Cardiac muscle cell (in vitro differentiated cells and primary cell): ENCODE measurements at regions not wholly inside any gene's neighbourhood (a gene's known extent, or its start where the extent isn't known, plus 50 kb on each side); places are given as distances from the start of the nearest gene placed in this dataset.

Source experiments
- DNase-seq, 2 donors: peaks; one replicate each; pipeline versions ENCODE4 v3.0.0 to v3.0.0-alpha.2; 2010 to 2017; ENCODE audit warnings: low read depth in 1 of 2, low spot score in 1 of 2
- H3K27ac ChIP-seq: fragments of 200-600 bp; sonication (generic); 2 replicates; pipeline ENCODE4 v1.5.1; 2016
- H3K27me3 ChIP-seq: fragments of 200-600 bp; sonication (generic); 2 replicates; pipeline ENCODE4 v1.6.0; 2016; ENCODE audit warnings: control low read depth
- H3K36me3 ChIP-seq: fragments of 200-600 bp; sonication (generic); 2 replicates; pipeline ENCODE4 v1.5.1; 2016; ENCODE audit warnings: control low read depth
- H3K4me1 ChIP-seq: fragments of 200-600 bp; sonication (generic); 2 replicates; pipeline ENCODE4 v1.8.1; 2017; ENCODE audit warnings: low read depth, mild to moderate bottlenecking, mixed run types
- H3K4me3 ChIP-seq: fragments of 200-600 bp; sonication (generic); 2 replicates; pipeline ENCODE4 v1.5.1; 2016; ENCODE audit warnings: mild to moderate bottlenecking
- H3K9me3 ChIP-seq: fragments of 200-600 bp; sonication (generic); 2 replicates; pipeline ENCODE4 v1.5.1; 2017; ENCODE audit warnings: low read depth, mild to moderate bottlenecking, control low read depth
- TF ChIP-seq, protein P1 (sequence below): IDR thresholded peaks from 2 replicates; pipeline ENCODE4 v1.5.1; 2012; ENCODE audit warnings: low read depth, mild to moderate bottlenecking, low read length

DNA sequence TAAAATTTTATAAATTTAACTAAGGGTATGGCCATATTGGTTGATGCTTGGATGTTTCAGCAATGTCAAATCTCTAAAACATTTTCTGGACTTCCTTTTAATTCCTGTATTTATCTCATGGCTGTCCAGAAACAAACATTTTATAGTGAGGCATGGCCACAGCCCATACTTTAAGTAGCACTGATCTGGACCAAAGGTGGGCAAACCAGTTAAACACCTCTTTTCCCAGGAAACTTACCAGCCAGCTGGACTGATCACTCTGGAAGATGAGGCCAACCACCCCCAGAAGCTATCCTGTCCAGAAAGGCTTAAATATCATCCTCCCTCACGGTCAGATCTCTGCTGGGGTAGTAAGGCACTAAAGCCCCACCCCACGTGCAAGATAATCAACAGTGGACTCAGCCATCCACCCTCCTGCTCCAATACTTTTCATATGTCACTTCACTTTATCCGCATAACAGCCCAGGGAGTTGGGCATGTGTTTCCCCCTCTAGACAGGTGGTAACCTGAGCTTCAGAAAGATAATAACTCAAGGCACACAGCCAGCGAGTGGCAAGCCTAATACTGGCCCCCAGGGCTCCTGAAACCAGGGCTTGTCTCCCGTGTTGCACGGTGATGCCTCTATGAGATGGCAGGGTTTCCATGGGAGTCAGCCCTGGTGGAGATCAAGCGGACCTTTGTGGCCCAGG, 120.5 kb upstream of the NGF start:
- Histone ChIP-seq H3K27me3 (no peaks in the 10 kb centered on the region), H3K9me3 (no peaks in the 10 kb centered on the region), H3K4me3 (no peak overlapping the region), H3K4me1 (peaks cover 3% of the 10 kb centered on the region), H3K36me3 (no peaks in the 10 kb centered on the region), H3K27ac (no peak overlapping the region)
- no peak for DNase-seq
- TF ChIP-seq, protein P1, sequence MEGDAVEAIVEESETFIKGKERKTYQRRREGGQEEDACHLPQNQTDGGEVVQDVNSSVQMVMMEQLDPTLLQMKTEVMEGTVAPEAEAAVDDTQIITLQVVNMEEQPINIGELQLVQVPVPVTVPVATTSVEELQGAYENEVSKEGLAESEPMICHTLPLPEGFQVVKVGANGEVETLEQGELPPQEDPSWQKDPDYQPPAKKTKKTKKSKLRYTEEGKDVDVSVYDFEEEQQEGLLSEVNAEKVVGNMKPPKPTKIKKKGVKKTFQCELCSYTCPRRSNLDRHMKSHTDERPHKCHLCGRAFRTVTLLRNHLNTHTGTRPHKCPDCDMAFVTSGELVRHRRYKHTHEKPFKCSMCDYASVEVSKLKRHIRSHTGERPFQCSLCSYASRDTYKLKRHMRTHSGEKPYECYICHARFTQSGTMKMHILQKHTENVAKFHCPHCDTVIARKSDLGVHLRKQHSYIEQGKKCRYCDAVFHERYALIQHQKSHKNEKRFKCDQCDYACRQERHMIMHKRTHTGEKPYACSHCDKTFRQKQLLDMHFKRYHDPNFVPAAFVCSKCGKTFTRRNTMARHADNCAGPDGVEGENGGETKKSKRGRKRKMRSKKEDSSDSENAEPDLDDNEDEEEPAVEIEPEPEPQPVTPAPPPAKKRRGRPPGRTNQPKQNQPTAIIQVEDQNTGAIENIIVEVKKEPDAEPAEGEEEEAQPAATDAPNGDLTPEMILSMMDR = no peak

DNA sequence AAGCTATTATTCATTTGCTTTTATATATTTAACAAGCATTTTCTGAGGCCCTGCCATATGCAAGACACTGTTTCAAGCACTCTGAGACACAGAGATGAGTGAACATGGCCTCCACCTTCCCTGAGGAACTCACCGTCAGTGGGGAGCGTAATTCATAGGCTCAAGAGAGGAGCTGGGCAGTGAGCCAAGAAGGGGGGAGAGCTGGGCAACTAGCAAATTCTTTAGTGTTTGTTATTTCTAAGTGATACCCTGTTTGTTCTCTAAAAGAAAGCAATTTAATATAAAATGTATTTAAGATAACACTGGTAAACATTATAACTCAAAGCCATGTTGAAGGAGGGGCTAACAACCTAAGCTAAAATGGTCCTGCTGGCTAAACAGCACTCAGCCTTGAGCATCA, 119.2 kb upstream of the NGF start:
- Histone ChIP-seq H3K9me3 (no peaks in the 10 kb centered on the region), H3K27ac (no peak overlapping the region), H3K4me3 (no peak overlapping the region), H3K27me3 (no peaks in the 10 kb centered on the region), H3K36me3 (no peaks in the 10 kb centered on the region), H3K4me1 (peaks cover 3% of the 10 kb centered on the region)
- TF ChIP-seq, protein P1 = no peak
- peak; percentile 19 to 28 for DNase-seq

- peaks cover 3% of the 10 kb centered on the region for H3K4me1 ChIP-seq
- H3K36me3 ChIP-seq = no peaks in the 10 kb centered on the region
- no peak for DNase-seq
- no peaks in the 10 kb centered on the region for H3K27me3 ChIP-seq
- no peaks in the 10 kb centered on the region for H3K9me3 ChIP-seq
- H3K4me3 ChIP-seq = no peak overlapping the region
- TF ChIP-seq, protein P1 = no peak
- H3K27ac ChIP-seq = no peak overlapping the region
Observed at GRCh38 chr1:115456441-115456961, 118.5 kb upstream of the NGF start.

DNA sequence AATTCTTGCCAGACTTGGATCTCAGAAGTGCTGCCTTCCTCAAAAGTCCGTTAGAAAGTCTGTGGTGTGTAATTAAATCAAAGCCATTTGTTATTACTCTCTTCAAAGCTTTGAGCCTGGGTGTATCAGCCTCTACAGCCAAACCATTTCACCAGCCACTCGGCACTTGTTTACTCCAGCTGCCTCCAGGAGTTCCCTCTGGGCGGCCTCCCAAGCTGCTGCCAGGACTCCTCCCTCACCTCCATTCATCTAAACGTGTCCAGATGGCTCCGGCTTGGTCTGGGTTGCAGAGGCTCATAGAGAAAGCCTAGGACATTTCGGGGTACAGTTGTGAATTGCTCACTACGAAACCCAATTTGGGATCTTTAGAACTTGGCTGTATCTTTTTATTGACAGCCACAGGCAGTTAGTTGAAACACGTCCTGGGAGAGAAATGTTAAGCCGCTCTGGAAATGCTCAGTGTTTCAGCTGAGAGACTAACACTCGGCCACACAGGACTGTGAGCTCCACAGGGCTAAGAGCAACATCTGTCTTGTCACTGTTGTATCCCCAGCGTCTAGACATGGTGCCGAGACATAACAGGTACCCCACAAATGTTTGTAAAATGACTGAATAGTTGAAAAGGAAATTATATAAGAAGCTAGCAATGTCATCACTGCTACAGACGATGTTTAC, 116.9 kb upstream of the NGF start:
- Histone ChIP-seq H3K27ac (no peak overlapping the region), H3K4me1 (peaks cover 3% of the 10 kb centered on the region), H3K36me3 (no peaks in the 10 kb centered on the region), H3K27me3 (no peaks in the 10 kb centered on the region), H3K4me3 (no peak overlapping the region), H3K9me3 (no peaks in the 10 kb centered on the region)
- TF ChIP-seq, protein P1 = no peak
- peak in 1 of 2 donors; percentile 56 for DNase-seq

- no peaks in the 10 kb centered on the region for H3K36me3 ChIP-seq
- TF ChIP-seq, protein P1 = no peak
Observed at GRCh38 chr1:115453666-115454065, 115.6 kb upstream of the NGF start.

More at GRCh38 chr1:115453666-115454065, 115.6 kb upstream of the NGF start:
- peak in 1 of 2 donors; percentile 23 for DNase-seq
- Histone ChIP-seq H3K4me1 (peaks cover 7% of the 10 kb centered on the region), H3K27ac (no peak overlapping the region), H3K4me3 (no peak overlapping the region), H3K9me3 (no peaks in the 10 kb centered on the region), H3K27me3 (no peaks in the 10 kb centered on the region)
